ENCODE measurements at regions not wholly inside any gene's neighbourhood (a gene's known extent, or its start where the extent isn't known, plus 50 kb on each side); places are given as distances from the start of the nearest gene placed in this dataset.

DNA sequence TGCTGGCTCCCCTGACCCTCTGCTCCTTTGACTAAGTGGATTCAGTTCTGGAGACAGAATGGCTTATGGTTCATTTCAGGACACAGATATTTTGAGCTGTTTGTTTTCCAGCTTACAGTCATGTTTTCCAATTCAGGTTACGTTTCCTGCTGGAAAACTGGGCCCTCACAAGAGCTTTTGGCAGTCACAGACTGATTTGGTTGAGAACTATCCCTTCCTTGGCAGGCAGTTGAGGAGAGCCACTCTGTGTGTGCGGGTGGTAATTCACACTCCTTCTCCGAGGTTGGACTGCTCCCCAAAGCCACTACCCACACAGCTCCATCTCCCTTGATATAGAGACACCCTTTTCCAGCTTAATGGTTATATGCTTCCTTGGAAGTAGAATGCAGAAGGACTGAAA is 534.5 kb downstream of the TMEM38B start:
- TF ChIP-seq EZH2 (IDR thresholded peaks at IDR 0.05; ENCODE audit: insufficient read depth, poor library complexity, severe bottlenecking): no peak
- no peak for TF ChIP-seq EZH2phosphoT487 (IDR thresholded peaks at IDR 0.05; ENCODE audit: insufficient read depth, low read depth)
